ENCODE measurements at regions not wholly inside any gene's neighbourhood (a gene's known extent, or its start where the extent isn't known, plus 50 kb on each side); places are given as distances from the start of the nearest gene placed in this dataset.

DNA sequence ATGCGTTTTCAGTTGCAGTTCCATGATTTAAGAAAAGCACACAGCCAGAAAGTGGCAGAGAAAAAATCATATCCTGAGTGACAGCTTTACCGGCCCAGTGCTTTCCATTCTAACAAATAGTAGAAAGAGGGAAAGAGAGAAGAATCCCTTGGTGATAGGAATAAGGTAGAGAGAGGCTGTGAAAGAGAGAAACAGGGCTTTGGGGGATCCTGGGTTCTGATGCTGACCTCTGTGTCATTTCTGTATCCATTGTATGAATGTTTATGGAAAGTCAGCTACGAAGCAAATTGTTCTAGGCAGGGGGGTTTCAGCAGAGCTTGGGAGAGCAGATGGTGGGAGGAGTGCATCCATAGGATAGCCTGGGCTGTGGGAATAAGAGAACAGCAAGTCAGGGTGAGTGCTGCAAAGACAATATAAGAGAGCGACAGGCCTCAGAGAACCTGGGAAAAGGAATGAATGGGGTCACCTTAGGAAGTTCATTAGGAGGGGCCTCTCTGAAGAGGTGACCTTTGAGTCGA lies 203.4 kb upstream of the TNP1 start:
- no TSS peak for BruUV-seq (replicated peaks)
- CTCF ChIA-PET, result no interaction called here

DNA sequence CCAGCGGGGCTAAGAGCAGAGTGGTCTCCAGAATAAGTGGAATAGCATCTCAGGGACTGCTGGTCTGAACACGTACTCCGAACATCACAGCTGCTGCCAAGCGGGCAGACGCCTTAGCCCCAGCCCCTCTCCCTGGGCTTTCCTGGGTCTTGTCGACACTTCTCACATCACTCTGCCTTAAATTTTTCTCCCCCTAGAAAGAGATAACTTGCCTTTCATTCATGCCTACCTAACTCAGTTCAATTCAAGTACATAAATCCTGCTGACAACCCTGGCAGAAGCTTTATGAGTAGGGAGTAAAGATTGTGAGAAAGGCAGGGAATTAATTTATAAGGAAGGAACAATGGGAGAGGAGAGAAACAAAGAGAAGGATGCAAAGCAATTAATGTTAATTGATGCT lies 202.9 kb upstream of the TNP1 start:
- no TSS peak for BruUV-seq (replicated peaks)
- no peak for TF ChIP-seq EZH2 (IDR thresholded peaks at IDR 0.05; ENCODE audit: borderline replicate concordance, low read depth, low read length, poor library complexity, severe bottlenecking)
- TF ChIP-seq, protein P1, sequence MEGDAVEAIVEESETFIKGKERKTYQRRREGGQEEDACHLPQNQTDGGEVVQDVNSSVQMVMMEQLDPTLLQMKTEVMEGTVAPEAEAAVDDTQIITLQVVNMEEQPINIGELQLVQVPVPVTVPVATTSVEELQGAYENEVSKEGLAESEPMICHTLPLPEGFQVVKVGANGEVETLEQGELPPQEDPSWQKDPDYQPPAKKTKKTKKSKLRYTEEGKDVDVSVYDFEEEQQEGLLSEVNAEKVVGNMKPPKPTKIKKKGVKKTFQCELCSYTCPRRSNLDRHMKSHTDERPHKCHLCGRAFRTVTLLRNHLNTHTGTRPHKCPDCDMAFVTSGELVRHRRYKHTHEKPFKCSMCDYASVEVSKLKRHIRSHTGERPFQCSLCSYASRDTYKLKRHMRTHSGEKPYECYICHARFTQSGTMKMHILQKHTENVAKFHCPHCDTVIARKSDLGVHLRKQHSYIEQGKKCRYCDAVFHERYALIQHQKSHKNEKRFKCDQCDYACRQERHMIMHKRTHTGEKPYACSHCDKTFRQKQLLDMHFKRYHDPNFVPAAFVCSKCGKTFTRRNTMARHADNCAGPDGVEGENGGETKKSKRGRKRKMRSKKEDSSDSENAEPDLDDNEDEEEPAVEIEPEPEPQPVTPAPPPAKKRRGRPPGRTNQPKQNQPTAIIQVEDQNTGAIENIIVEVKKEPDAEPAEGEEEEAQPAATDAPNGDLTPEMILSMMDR (conservative IDR thresholded peaks at IDR 0.05; ENCODE audit: low read depth, low read length), result no peak
- intact Hi-C loops (cut with micrococcal nuclease; ENCODE audit: unreplicated experiment), result no loop called here
- CTCF ChIA-PET, result no interaction called here
- Histone ChIP-seq H3K9me3 (ENCODE audit: low read depth, low read length, poor library complexity, severe bottlenecking) (peaks cover 3% of the 10 kb centered on the region), H3K36me3 (ENCODE audit: insufficient read depth, low read length, poor library complexity, severe bottlenecking) (no peaks in the 10 kb centered on the region), H3K27ac (ENCODE audit: low read depth, low read length, poor library complexity, severe bottlenecking) (no peak overlapping the region), H3K4me1 (ENCODE audit: insufficient read depth, low read length, poor library complexity, severe bottlenecking) (no peaks in the 10 kb centered on the region), H3K27me3 (replicated peaks; ENCODE audit: insufficient read depth, low read depth, low read length, poor library complexity) (no peaks in the 10 kb centered on the region), H3K4me3 (ENCODE audit: low read depth, low read length, poor library complexity, severe bottlenecking) (no peak overlapping the region)
- POLR2A ChIA-PET (ENCODE audit: low non-redundant PET), result interaction anchor here (0.5 kb wide), 1 partner anchor 292 kb away, joined by 3 read pairs; no protein-coding TSS in a partner anchor
- DNase-seq (ENCODE audit: low spot score), result no peak

More for the DNA sequence above, 203.4 kb upstream of the TNP1 start:
- Histone ChIP-seq H3K36me3 (ENCODE audit: insufficient read depth, low read length, poor library complexity, severe bottlenecking) (no peaks in the 10 kb centered on the region), H3K4me1 (ENCODE audit: insufficient read depth, low read length, poor library complexity, severe bottlenecking) (no peaks in the 10 kb centered on the region), H3K9me3 (ENCODE audit: low read depth, low read length, poor library complexity, severe bottlenecking) (peaks cover 4% of the 10 kb centered on the region), H3K4me3 (ENCODE audit: low read depth, low read length, poor library complexity, severe bottlenecking) (no peak overlapping the region), H3K27me3 (replicated peaks; ENCODE audit: insufficient read depth, low read depth, low read length, poor library complexity) (no peaks in the 10 kb centered on the region), H3K27ac (ENCODE audit: low read depth, low read length, poor library complexity, severe bottlenecking) (no peak overlapping the region)
- intact Hi-C loops (cut with micrococcal nuclease; ENCODE audit: unreplicated experiment), result no loop called here
- no peak for TF ChIP-seq EZH2 (IDR thresholded peaks at IDR 0.05; ENCODE audit: borderline replicate concordance, low read depth, low read length, poor library complexity, severe bottlenecking)
- TF ChIP-seq, protein P1 (conservative IDR thresholded peaks at IDR 0.05; ENCODE audit: low read depth, low read length), result no peak
- DNase-seq (ENCODE audit: low spot score), result no peak
- POLR2A ChIA-PET (ENCODE audit: low non-redundant PET), result interaction anchor here (0.5 kb wide), 1 partner anchor 293 kb away, joined by 3 read pairs; no protein-coding TSS in a partner anchor

DNA sequence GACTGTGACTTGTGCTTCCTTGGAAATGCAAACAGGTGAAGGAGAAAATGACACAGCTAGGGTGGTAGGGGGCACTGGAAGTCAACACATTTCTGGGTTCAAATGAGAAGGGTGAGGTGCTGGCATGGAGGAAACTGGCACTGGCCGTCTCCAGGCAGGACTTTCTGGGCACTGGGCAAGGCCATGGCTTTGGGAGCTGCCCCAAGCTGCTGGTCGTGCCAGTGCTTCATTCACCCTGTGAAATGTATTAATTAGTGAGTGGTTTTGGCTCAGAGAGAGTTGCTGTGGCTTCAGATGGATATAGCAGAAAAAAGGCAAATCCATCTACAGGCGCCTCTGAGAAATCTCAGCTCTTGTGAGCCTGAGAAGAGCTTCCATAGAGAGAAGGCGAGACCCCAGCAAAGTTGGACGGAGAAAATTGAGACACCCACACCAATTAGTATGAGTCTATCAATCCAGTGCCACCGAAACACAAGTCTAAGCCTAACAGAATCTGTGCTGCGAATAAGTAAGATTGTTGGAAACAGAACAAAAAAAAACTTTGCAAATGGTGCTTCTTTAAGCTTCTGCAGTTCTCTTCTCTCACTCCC lies 202.1 kb upstream of the TNP1 start:
- DNase-seq (ENCODE audit: low spot score), result no peak
- no TSS peak for BruUV-seq (replicated peaks)
- Histone ChIP-seq H3K4me3 (ENCODE audit: low read depth, low read length, poor library complexity, severe bottlenecking) (no peak overlapping the region), H3K4me1 (ENCODE audit: insufficient read depth, low read length, poor library complexity, severe bottlenecking) (no peaks in the 10 kb centered on the region), H3K9me3 (ENCODE audit: low read depth, low read length, poor library complexity, severe bottlenecking) (no peaks in the 10 kb centered on the region), H3K27me3 (replicated peaks; ENCODE audit: insufficient read depth, low read depth, low read length, poor library complexity) (no peaks in the 10 kb centered on the region), H3K36me3 (ENCODE audit: insufficient read depth, low read length, poor library complexity, severe bottlenecking) (no peaks in the 10 kb centered on the region), H3K27ac (ENCODE audit: low read depth, low read length, poor library complexity, severe bottlenecking) (no peak overlapping the region)
- TF ChIP-seq, protein P1 (conservative IDR thresholded peaks at IDR 0.05; ENCODE audit: low read depth, low read length), result no peak
- no peak for TF ChIP-seq EZH2 (IDR thresholded peaks at IDR 0.05; ENCODE audit: borderline replicate concordance, low read depth, low read length, poor library complexity, severe bottlenecking)
- POLR2A ChIA-PET (ENCODE audit: low non-redundant PET), result no interaction called here
- CTCF ChIA-PET, result no interaction called here
- intact Hi-C loops (cut with micrococcal nuclease; ENCODE audit: unreplicated experiment), result no loop called here
